Right ventricle myocardium inferior (tissue), 1 donor: ENCODE measurements at regions not wholly inside any gene's neighbourhood (a gene's known extent, or its start where the extent isn't known, plus 50 kb on each side); places are given as distances from the start of the nearest gene placed in this dataset.
A peak's percentile ranks its signal among the peaks of the same experiment; 100 is the strongest.
"Not testable (repeated sequence)": the region's sequence is repeated elsewhere in the genome, so short reads cannot be mapped to it uniquely, and the experiment has no call there.

Experiments
- ATAC-seq: fragments of 200-7000 bp; cut with Tn5 transposase; one replicate; pipeline ENCODE4 v1.9.1; 2020; ENCODE audit warnings: mild to moderate bottlenecking, moderate library complexity
- DNase-seq: peaks from one replicate; pipeline ENCODE4 v3.0.0; 2021; ENCODE audit errors: missing footprints
- intact Hi-C: fragments of 100-400 bp; cut with DNase I; formaldehyde crosslinking; loops from one replicate; pipeline ENCODE4 v1.11.0; 2022
- donor health status: DM: no; HTN: yes; CAD: no; lungs with severe emphysema.

GRCh38 chr10:32148864-32149251 lies 92.6 kb upstream of the KIF5B start:
- DNase-seq: no peak
- intact Hi-C loops: loop anchor here (5.0 kb wide), 1 partner anchor 92 kb away; the partner anchor contains the start of gene KIF5B
- ATAC-seq: peak; percentile 27

GRCh38 chr10:32147730-32148129 lies 91.5 kb upstream of the KIF5B start:
- intact Hi-C loops: loop anchor here (5.0 kb wide), 1 partner anchor 90 kb away; the partner anchor contains the start of gene KIF5B
- DNase-seq (no peak), ATAC-seq (no peak)

- DNase-seq (no peak), ATAC-seq (no peak)
- intact Hi-C loops: loop anchor here (5.0 kb wide), 1 partner anchor 89 kb away; the partner anchor contains the start of gene KIF5B
Measured at GRCh38 chr10:32146166-32146565, 89.9 kb upstream of the KIF5B start.

- intact Hi-C loops: loop anchor here (5.0 kb wide), 1 partner anchor 88 kb away; the partner anchor contains the start of gene KIF5B
- no peak for DNase-seq
- no peak for ATAC-seq
Measured at GRCh38 chr10:32144817-32145688, 88.8 kb upstream of the KIF5B start.

- ATAC-seq: no peak
- DNase-seq: no peak
- intact Hi-C loops: no loop called here
Measured at GRCh38 chr10:32143302-32143847, 87.2 kb upstream of the KIF5B start.

- intact Hi-C loops: no loop called here
- DNase-seq (no peak), ATAC-seq (no peak)
Measured at GRCh38 chr10:32142646-32143045, 86.4 kb upstream of the KIF5B start.

DNA sequence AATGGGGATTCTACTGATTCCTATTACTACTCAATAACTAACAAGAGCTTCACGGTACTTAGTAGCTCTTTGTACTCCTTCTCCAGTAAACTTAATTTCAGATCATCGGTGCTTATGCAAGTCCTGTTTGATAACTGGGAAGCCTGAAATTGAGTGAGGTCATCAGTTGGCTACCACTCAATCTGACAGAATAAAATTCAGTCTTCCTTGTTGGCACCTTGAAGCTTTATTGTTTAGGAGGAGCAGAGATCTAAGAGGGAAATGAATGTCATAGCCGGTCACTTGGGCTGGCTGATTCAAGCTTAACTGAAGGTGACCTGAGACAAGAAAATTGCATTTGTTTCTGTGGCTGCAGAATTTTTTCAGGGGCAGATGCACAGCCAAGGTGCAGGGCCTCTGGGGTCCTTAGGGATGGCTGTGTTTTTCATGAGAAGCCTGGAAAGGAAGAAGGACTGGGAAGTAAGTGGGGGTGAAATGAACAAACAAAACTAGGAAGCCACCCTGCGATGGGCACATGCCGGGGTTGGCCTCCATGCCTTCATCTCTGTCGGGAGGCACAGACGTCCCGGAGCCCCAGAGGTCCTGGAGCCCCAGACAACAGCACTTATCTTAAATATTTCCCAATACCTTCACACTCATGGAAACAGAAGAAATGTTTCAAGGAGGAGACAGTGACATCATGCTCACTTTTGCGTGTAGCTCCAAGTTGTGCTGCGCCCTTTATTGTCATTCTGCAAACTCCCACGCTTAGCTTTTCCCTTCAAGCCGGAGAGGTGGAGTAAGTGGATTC lies 85.0 kb upstream of the KIF5B start:
- DNase-seq (no peak), ATAC-seq (peak; percentile 19)
- intact Hi-C loops: no loop called here

DNA sequence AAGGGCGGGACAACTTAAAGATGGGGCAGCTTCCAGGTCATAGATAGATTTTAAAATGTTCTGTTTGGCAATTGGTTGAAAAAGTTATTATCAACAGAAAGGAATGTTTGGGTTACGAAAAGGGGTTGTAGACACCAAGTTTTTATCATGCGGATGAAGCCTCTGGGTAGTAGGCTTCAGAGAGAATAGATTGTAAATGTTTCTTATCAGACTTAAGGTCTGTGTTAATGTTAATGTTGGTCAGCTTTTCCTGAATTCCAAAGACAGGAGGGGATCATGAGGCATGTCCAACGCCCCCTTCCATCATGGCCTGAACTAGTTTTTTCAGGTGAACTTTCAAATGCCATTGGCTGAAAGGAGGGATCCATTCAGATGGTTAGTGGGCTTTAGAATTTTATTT lies 84.2 kb upstream of the KIF5B start:
- ATAC-seq (no peak), DNase-seq (no peak)
- intact Hi-C loops: no loop called here

DNA sequence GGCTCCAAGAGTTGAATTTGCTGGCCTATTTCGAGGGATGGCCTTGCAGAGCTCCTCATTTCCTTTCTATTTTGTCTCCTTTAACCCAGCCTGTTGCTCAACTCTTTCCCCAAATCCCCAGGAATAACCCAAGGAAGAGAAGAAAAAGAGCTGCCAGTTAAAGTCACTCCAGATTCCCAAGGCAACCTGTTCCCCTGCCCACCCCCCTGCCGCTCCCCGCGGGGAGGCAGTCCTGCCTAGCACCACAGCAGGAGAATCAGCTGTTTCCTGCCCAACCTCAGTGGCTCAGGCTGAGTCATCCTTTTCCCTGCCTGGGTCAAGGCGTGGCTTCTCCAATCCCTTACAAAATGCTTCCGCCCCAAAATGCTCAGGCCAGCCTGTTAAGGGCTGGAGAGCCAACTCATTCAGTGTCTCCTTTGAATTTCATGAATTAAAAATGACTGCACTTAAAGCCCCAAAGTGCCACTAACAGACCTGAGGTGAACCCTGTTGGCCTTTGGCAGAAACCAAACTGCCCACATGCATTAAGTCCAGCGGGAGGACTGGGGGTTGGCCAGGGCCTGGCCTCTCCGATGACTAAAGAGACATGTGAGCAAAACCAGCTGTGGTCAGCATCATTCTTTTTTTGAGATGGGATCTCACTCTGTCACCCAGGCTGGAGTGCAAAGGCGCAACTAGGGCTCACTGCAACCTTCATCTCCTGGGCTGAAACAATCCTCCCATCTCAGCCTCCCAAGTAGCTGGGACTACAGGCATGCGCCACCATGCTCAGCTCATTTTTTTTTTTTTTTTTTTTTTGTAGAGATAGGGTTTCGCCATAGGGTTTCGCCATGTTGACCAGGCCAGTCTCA lies 83.2 kb upstream of the KIF5B start:
- ATAC-seq: peak; percentile 97

GRCh38 chr10:32136927-32137326 lies 80.7 kb upstream of the KIF5B start:
- DNase-seq, ATAC-seq, intact Hi-C loops: not testable (repeated sequence)

More for the DNA sequence above, 83.2 kb upstream of the KIF5B start:
- peak; percentile 87 for DNase-seq
- intact Hi-C loops: no loop called here

GRCh38 chr10:32135796-32136195 lies 79.6 kb upstream of the KIF5B start:
- intact Hi-C loops, ATAC-seq, DNase-seq: not testable (repeated sequence)

GRCh38 chr10:32132357-32132946 lies 76.2 kb upstream of the KIF5B start:
- DNase-seq: no peak
- ATAC-seq: no peak
- intact Hi-C loops: no loop called here

DNA sequence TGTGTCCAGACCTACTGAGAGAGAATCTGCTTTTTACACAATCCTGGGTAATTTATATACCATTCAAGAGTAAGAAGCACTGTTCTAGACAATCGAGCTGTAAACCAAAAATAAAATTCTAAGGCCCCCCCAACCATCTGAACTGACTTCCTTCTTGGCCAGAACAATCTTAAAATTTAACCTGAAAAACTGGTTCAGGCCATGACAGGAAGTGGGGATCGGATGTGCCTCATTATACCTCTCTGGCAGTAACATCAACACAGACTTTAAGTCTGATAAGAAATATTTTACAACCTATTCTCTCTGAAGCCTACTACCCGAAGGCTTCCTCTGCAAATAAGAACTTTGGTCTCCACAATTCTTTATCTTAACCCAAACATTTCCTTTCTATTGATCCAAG lies 75.2 kb upstream of the KIF5B start:
- ATAC-seq (no peak), DNase-seq (no peak)
- intact Hi-C loops: no loop called here

DNA sequence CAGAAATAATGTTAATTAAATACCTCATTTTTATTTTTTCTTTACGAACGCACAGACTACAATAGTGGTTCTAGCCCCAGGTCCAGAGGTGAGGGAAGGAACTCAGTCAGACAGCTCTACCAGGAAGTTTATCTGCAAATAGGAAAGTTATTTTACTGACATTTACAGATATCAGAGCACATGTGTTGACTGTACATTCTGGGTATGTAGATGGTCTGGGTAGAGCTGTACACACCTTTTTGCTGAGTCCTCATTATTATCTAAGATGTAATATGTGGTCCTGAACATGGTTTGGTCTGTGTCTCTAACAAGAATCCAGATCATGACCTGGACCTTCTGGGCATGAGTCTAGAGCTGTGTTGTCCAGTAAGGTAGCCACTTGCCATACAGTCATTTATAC lies 74.6 kb upstream of the KIF5B start:
- ATAC-seq (no peak), DNase-seq (no peak)
- intact Hi-C loops: no loop called here

DNA sequence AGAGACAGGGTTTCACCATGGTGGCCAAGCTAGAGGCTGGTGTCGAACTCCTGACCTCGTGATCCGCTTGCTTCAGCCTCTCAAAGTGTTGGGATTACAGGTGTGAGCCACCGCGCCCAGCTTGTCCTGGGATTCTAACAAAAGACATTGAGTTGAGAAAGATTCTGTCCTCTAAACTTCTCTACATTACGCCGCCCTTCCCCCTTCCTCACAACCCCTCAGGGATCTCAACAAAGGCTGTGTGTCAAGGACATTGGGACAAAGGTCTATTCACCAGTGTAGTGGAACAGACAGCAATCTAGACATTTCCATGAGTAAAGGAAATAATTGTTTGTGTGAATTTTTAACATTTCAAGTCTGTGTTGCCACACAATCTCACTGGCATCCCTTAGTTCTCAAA lies 68.8 kb upstream of the KIF5B start:
- no peak for DNase-seq
- ATAC-seq: no peak
- intact Hi-C loops: no loop called here

DNA sequence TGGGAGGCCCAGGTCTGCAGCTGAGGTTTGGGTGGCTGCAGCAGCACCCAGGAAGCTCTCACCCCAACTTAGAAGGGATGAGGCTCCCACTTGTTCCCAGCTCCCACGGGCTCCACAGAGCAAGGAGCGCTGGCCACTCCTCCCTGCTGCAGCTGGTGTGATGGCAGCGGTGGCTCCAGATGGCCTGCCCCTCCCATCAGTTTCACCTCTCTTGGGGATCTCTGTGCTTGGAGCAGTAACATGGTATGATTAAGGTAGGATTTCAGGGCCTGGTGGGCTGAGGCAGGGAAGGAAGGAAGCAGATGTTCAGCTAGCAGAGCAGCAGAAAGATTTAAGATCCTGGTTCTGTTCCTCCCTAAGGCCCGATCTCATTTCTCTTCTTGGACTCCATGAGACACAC lies 66.8 kb upstream of the KIF5B start:
- ATAC-seq (no peak), DNase-seq (no peak)
- intact Hi-C loops: no loop called here

DNA sequence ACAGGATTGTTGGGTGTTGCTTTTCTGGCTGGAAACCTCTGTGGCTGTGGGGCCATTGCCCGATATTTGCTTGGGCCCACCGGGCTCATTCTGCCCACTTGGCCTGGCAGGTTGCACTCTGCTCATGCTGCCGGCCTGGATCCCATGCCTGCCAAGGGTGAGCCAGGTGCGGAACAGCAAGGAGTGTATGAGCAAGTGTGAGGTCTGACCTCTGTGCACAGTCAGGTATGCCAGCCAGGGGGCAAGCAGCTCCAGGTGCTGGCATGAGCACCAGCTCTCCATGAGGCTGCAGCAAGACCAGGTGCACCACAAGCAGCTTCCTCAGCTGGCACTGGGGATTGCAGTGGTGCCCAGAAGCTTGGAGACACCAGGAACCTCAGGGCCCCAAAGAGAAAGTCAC lies 65.4 kb upstream of the KIF5B start:
- ATAC-seq (no peak), DNase-seq (no peak)
- intact Hi-C loops: no loop called here

GRCh38 chr10:32120147-32120546 lies 63.9 kb upstream of the KIF5B start:
- intact Hi-C loops: no loop called here
- DNase-seq: no peak
- no peak for ATAC-seq
